NCI-H2196 (cell line): ENCODE measurements at regions not wholly inside any gene's neighbourhood (a gene's known extent, or its start where the extent isn't known, plus 50 kb on each side); places are given as distances from the start of the nearest gene placed in this dataset.
"Not testable (repeated sequence)": the region's sequence is repeated elsewhere in the genome, so short reads cannot be mapped to it uniquely, and the experiment has no call there.

ENCODE experiments used
- DNase-seq: peaks from one replicate; lab custom pipeline; 2025; ENCODE audit not compliant: unreplicated experiment; lab: John Stamatoyannopoulos, UW

GRCh38 chr6:67608099-67608749 lies 1026.9 kb upstream of the ADGRB3 start:
- DNase-seq, result no peak

GRCh38 chr6:67606906-67607828 lies 1027.9 kb upstream of the ADGRB3 start:
- peak; percentile 3 for DNase-seq

GRCh38 chr6:67594366-67594765 lies 1040.7 kb upstream of the ADGRB3 start:
- no peak for DNase-seq

GRCh38 chr6:67593247-67593646 lies 1041.8 kb upstream of the ADGRB3 start:
- no peak for DNase-seq

GRCh38 chr6:67591910-67592309 lies 1043.2 kb upstream of the ADGRB3 start:
- DNase-seq, result no peak

GRCh38 chr6:67567842-67568241 lies 1067.2 kb upstream of the ADGRB3 start:
- no peak for DNase-seq

GRCh38 chr6:67563671-67564070 lies 1071.4 kb upstream of the ADGRB3 start:
- DNase-seq, result no peak

GRCh38 chr6:67560068-67560467 lies 1075.0 kb upstream of the ADGRB3 start:
- DNase-seq, result no peak

GRCh38 chr6:67558985-67559384 lies 1076.1 kb upstream of the ADGRB3 start:
- DNase-seq, result no peak

- no peak for DNase-seq
Observed at GRCh38 chr6:67544851-67545452, 1090.1 kb upstream of the ADGRB3 start.

- DNase-seq, result no peak
Observed at GRCh38 chr6:67541586-67541985, 1093.5 kb upstream of the ADGRB3 start.

GRCh38 chr6:67538032-67538431 lies 1097.0 kb upstream of the ADGRB3 start:
- DNase-seq, result no peak

GRCh38 chr6:67535946-67536345 lies 1099.1 kb upstream of the ADGRB3 start:
- DNase-seq, result no peak

GRCh38 chr6:67506352-67506751 lies 1128.7 kb upstream of the ADGRB3 start:
- no peak for DNase-seq

GRCh38 chr6:67501755-67502154 lies 1133.3 kb upstream of the ADGRB3 start:
- DNase-seq, result no peak

- no peak for DNase-seq
Observed at GRCh38 chr6:67497749-67498148, 1137.3 kb upstream of the ADGRB3 start.

- DNase-seq, result no peak
Observed at GRCh38 chr6:67496191-67496590, 1138.9 kb upstream of the ADGRB3 start.

- no peak for DNase-seq
Observed at GRCh38 chr6:67493682-67494081, 1141.4 kb upstream of the ADGRB3 start.

GRCh38 chr6:67475700-67476099 lies 1159.4 kb upstream of the ADGRB3 start:
- no peak for DNase-seq

GRCh38 chr6:67467341-67467740 lies 1167.7 kb upstream of the ADGRB3 start:
- no peak for DNase-seq

GRCh38 chr6:67462725-67463124 lies 1172.4 kb upstream of the ADGRB3 start:
- not testable (repeated sequence) for DNase-seq

- DNase-seq, result no peak
Observed at GRCh38 chr6:67459556-67459955, 1175.5 kb upstream of the ADGRB3 start.
